Loucy (cell line): ENCODE measurements at regions not wholly inside any gene's neighbourhood (a gene's known extent, or its start where the extent isn't known, plus 50 kb on each side); places are given as distances from the start of the nearest gene placed in this dataset.

Experiments used
- H2AFZ ChIP-seq: fragments of 200-600 bp; sonication (generic); 2 replicates; pipeline ENCODE4 v1.6.0; 2016; ENCODE audit warnings: antibody characterized with exemption, mild to moderate bottlenecking, low read length, moderate library complexity
- H3F3A ChIP-seq: fragments of 200-600 bp; 2 replicates; pipeline ENCODE4 v1.6.0; 2016; ENCODE audit warnings: antibody characterized with exemption, low read depth, mild to moderate bottlenecking
- H3K27me3 ChIP-seq: fragments of 200-600 bp; sonication (generic); 2 replicates; pipeline ENCODE4 v1.6.1; 2014; ENCODE audit warnings: low read length, mild to moderate bottlenecking; ENCODE audit not compliant: insufficient read depth, poor library complexity, severe bottlenecking
- H3K36me3 ChIP-seq: fragments of 200-600 bp; sonication (generic); 2 replicates; pipeline ENCODE4 v1.6.1; 2016; ENCODE audit warnings: low read length; ENCODE audit not compliant: insufficient read depth
- H3K4me1 ChIP-seq: fragments of 200-600 bp; sonication (generic); 2 replicates; pipeline ENCODE4 v1.5.1; 2014; ENCODE audit warnings: low read length, mild to moderate bottlenecking; ENCODE audit not compliant: insufficient read depth, poor library complexity, severe bottlenecking
- H3K4me2 ChIP-seq: fragments of 200-600 bp; sonication (generic); 2 replicates; pipeline ENCODE4 v1.6.0; 2014; ENCODE audit warnings: antibody characterized with exemption, low read length, low read depth, mild to moderate bottlenecking; ENCODE audit not compliant: poor library complexity, severe bottlenecking
- H3K4me3 ChIP-seq: fragments of 200-600 bp; sonication (generic); 2 replicates; pipeline ENCODE4 v1.5.1; 2014; ENCODE audit warnings: low read length, mild to moderate bottlenecking, mixed read lengths; ENCODE audit not compliant: poor library complexity, severe bottlenecking
- H3K79me2 ChIP-seq: fragments of 200-600 bp; sonication (generic); 2 replicates; pipeline ENCODE4 v1.6.1; 2014; ENCODE audit warnings: low read length; ENCODE audit not compliant: insufficient read depth
- H3K9ac ChIP-seq: fragments of 200-600 bp; sonication (generic); 2 replicates; pipeline ENCODE4 v1.6.0; 2014; ENCODE audit warnings: mild to moderate bottlenecking, low read depth, low read length, moderate library complexity; ENCODE audit not compliant: poor library complexity, severe bottlenecking
- H3K9me2 ChIP-seq: fragments of 200-600 bp; sonication (generic); replicated peaks from 2 replicates; pipeline ENCODE4 v1.6.1; 2016; ENCODE audit warnings: low read depth, low read length, mixed read lengths
- H3K9me3 ChIP-seq: fragments of 200-600 bp; sonication (generic); 2 replicates; pipeline ENCODE4 v1.6.1; 2014; ENCODE audit warnings: mild to moderate bottlenecking, antibody characterized with exemption, low read length, low read depth; ENCODE audit not compliant: insufficient read depth
- H4K20me1 ChIP-seq: fragments of 200-600 bp; sonication (generic); 2 replicates; pipeline ENCODE4 v1.6.0; 2014; ENCODE audit warnings: antibody characterized with exemption, low read length, mild to moderate bottlenecking; ENCODE audit not compliant: insufficient read depth, poor library complexity, severe bottlenecking
- EZH2phosphoT487 ChIP-seq: fragments of 200-600 bp; IDR thresholded peaks from 2 replicates; pipeline ENCODE4 v1.6.1; 2018; ENCODE audit warnings: antibody characterized with exemption, mild to moderate bottlenecking, moderate library complexity, borderline replicate concordance
- TF ChIP-seq, protein P1 (sequence below): fragments of 200-600 bp; sonication (generic); conservative IDR thresholded peaks from 2 replicates; pipeline ENCODE4 v1.5.1; 2014; ENCODE audit warnings: mild to moderate bottlenecking, antibody characterized with exemption, low read length

DNA sequence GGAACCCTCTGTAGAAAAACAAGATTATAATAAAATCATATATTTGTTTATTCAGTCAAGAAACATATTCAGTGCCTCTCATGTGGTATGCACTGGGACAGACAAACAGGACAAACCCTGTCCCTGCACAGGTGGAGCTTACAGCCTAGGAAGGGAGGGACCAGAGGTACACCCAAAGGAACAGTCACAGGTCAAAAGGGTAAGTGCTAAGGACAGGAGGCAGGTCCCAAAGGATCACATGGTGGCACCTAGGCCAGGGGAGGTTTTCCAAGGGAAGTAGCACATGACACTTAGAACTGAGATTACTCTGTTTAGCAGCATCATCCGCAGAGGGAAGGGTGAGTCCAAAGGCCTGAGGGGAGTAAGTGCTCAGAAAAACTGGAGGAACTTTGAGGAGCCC is 254.4 kb upstream of the ARRDC4 start:
- H2AFZ ChIP-seq = no peak overlapping the region
- no peaks in the 10 kb centered on the region for H3K4me1 ChIP-seq

DNA sequence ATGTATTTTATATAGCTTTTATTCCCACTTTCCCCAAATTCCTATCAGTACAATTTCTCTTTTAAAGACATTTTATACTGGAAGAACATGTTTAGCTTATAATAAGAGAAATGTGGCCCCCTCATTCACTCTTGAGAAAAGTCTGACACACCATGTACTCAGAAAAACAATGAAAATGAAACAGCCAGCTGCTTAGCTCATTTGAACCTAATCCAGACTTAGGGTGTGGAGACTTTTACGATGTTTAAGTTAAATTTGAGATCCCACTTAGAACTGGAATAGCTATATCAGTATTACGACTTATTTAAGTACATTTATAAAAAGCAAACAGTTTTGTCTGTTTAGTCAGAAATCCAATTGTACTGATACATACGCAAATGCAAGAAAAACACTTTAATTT is 252.3 kb upstream of the ARRDC4 start:
- Histone ChIP-seq H3K27me3 (no peaks in the 10 kb centered on the region), H4K20me1 (no peaks in the 10 kb centered on the region), H3K4me3 (no peak overlapping the region), H3K9me2 (no peaks in the 10 kb centered on the region; the same call in 1 of the 2 replicates), H3K79me2 (no peaks in the 10 kb centered on the region), H3F3A (no peaks in the 10 kb centered on the region), H3K9me3 (no peaks in the 10 kb centered on the region), H3K36me3 (no peaks in the 10 kb centered on the region), H3K4me2 (no peak overlapping the region), H3K9ac (no peak overlapping the region), H2AFZ (no peak overlapping the region), H3K4me1 (no peaks in the 10 kb centered on the region)
- no peak for TF ChIP-seq EZH2phosphoT487
- TF ChIP-seq, protein P1, sequence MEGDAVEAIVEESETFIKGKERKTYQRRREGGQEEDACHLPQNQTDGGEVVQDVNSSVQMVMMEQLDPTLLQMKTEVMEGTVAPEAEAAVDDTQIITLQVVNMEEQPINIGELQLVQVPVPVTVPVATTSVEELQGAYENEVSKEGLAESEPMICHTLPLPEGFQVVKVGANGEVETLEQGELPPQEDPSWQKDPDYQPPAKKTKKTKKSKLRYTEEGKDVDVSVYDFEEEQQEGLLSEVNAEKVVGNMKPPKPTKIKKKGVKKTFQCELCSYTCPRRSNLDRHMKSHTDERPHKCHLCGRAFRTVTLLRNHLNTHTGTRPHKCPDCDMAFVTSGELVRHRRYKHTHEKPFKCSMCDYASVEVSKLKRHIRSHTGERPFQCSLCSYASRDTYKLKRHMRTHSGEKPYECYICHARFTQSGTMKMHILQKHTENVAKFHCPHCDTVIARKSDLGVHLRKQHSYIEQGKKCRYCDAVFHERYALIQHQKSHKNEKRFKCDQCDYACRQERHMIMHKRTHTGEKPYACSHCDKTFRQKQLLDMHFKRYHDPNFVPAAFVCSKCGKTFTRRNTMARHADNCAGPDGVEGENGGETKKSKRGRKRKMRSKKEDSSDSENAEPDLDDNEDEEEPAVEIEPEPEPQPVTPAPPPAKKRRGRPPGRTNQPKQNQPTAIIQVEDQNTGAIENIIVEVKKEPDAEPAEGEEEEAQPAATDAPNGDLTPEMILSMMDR = no peak

More for the DNA sequence above, 254.4 kb upstream of the ARRDC4 start:
- Histone ChIP-seq H3K9ac (no peak overlapping the region), H3K4me3 (no peak overlapping the region), H4K20me1 (no peaks in the 10 kb centered on the region), H3K9me2 (no peaks in the 10 kb centered on the region; the same call in 1 of the 2 replicates), H3K9me3 (no peaks in the 10 kb centered on the region), H3K27me3 (no peaks in the 10 kb centered on the region), H3F3A (no peaks in the 10 kb centered on the region), H3K36me3 (no peaks in the 10 kb centered on the region), H3K79me2 (no peaks in the 10 kb centered on the region), H3K4me2 (no peak overlapping the region)
- no peak for TF ChIP-seq EZH2phosphoT487
- TF ChIP-seq, protein P1 = no peak

DNA sequence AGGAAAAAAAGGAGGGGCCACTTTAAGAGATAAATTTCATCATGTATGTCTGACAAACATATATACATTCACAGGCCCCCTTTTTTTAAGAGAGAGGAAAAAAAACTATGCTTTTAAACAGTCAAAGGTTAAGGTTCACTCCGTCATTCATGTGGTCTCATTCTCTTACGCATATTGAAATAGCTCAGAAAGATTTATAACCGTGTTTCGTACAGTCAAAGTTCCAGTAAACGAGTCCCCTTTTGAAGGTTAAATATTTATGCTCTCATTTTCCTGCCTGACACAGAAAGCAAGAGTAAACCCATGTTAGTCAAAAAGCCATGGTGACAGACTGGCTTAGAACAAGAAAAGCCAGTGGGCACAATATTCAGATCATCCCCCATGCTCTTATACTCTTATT is 248.0 kb upstream of the ARRDC4 start:
- H3K36me3 ChIP-seq = no peaks in the 10 kb centered on the region
- no peaks in the 10 kb centered on the region for H3K4me1 ChIP-seq
- H3F3A ChIP-seq = no peaks in the 10 kb centered on the region
- H2AFZ ChIP-seq = no peak overlapping the region
- no peaks in the 10 kb centered on the region for H4K20me1 ChIP-seq
- H3K9ac ChIP-seq = no peak overlapping the region
- no peaks in the 10 kb centered on the region; the same call in 1 of the 2 replicates for H3K9me2 ChIP-seq
- H3K4me3 ChIP-seq = no peak overlapping the region
- H3K27me3 ChIP-seq = no peaks in the 10 kb centered on the region
- H3K79me2 ChIP-seq = no peaks in the 10 kb centered on the region
- no peaks in the 10 kb centered on the region for H3K9me3 ChIP-seq
- H3K4me2 ChIP-seq = no peak overlapping the region
- TF ChIP-seq, protein P1 = no peak
